ENCODE measurements at regions not wholly inside any gene's neighbourhood (a gene's known extent, or its start where the extent isn't known, plus 50 kb on each side); places are given as distances from the start of the nearest gene placed in this dataset.
A peak's percentile ranks its signal among the peaks of the same experiment; 100 is the strongest.

GRCh38 chr2:47236503-47237215 lies 60.3 kb upstream of the CALM2 start:
- H3K27ac Mint-ChIP-seq: peak overlapping the region in 1 of 10 donors; percentile 10
- DNase-seq (no peak), ATAC-seq (no peak)
- H3K27me3 Mint-ChIP-seq: peaks cover 0 to 9% (median 1%) of the 10 kb centered on the region in 5 donors
- POLR2A ChIA-PET: no interaction called here
- H3K4me1 Mint-ChIP-seq: no peaks in the 10 kb centered on the region
- H3K36me3 Mint-ChIP-seq: no peaks in the 10 kb centered on the region
- no peak overlapping the region for H3K4me3 Mint-ChIP-seq
- no peaks in the 10 kb centered on the region for H3K9me3 Mint-ChIP-seq

- Mint-ChIP-seq H3K36me3 (no peaks in the 10 kb centered on the region), H3K9me3 (no peaks in the 10 kb centered on the region), H3K4me1 (no peaks in the 10 kb centered on the region), H3K27me3 (peaks cover 0 to 9% (median 1%) of the 10 kb centered on the region in 5 donors), H3K27ac (no peak overlapping the region), H3K4me3 (no peak overlapping the region)
- ATAC-seq (no peak), DNase-seq (no peak)
- POLR2A ChIA-PET: no interaction called here
Observed at GRCh38 chr2:47235132-47235531, 58.8 kb upstream of the CALM2 start.

GRCh38 chr2:47234456-47234855 lies 58.1 kb upstream of the CALM2 start:
- POLR2A ChIA-PET: no interaction called here
- DNase-seq: no peak
- H3K36me3 Mint-ChIP-seq: no peaks in the 10 kb centered on the region
- H3K4me3 Mint-ChIP-seq: no peak overlapping the region
- H3K9me3 Mint-ChIP-seq: no peaks in the 10 kb centered on the region
- no peak for ATAC-seq
- H3K4me1 Mint-ChIP-seq: no peaks in the 10 kb centered on the region
- H3K27ac Mint-ChIP-seq: no peak overlapping the region
- peaks cover 0 to 9% (median 1%) of the 10 kb centered on the region in 5 donors for H3K27me3 Mint-ChIP-seq

- no peaks in the 10 kb centered on the region for H3K4me1 Mint-ChIP-seq
- POLR2A ChIA-PET: no interaction called here
- H3K9me3 Mint-ChIP-seq: no peaks in the 10 kb centered on the region
- peaks cover 0 to 9% (median 1%) of the 10 kb centered on the region in 5 donors for H3K27me3 Mint-ChIP-seq
- H3K36me3 Mint-ChIP-seq: no peaks in the 10 kb centered on the region
- no peak overlapping the region for H3K27ac Mint-ChIP-seq
- no peak for DNase-seq
- no peak for ATAC-seq
- H3K4me3 Mint-ChIP-seq: no peak overlapping the region
Observed at GRCh38 chr2:47232738-47233415, 56.6 kb upstream of the CALM2 start.

GRCh38 chr2:47230418-47230817 lies 54.1 kb upstream of the CALM2 start:
- peaks cover 0 to 9% (median 0%) of the 10 kb centered on the region in 5 donors for H3K27me3 Mint-ChIP-seq
- POLR2A ChIA-PET: no interaction called here
- no peaks in the 10 kb centered on the region for H3K36me3 Mint-ChIP-seq
- no peak overlapping the region for H3K27ac Mint-ChIP-seq
- H3K9me3 Mint-ChIP-seq: no peaks in the 10 kb centered on the region
- H3K4me1 Mint-ChIP-seq: no peaks in the 10 kb centered on the region
- DNase-seq (no peak), ATAC-seq (no peak)
- H3K4me3 Mint-ChIP-seq: no peak overlapping the region

- no peaks in the 10 kb centered on the region for H3K9me3 Mint-ChIP-seq
- no peaks in the 10 kb centered on the region for H3K4me1 Mint-ChIP-seq
- no peak overlapping the region for H3K27ac Mint-ChIP-seq
- no peak overlapping the region for H3K4me3 Mint-ChIP-seq
- no peak for ATAC-seq
- H3K27me3 Mint-ChIP-seq: peaks cover 0 to 1% (median 0%) of the 10 kb centered on the region in 5 donors
- H3K36me3 Mint-ChIP-seq: no peaks in the 10 kb centered on the region
- no peak for DNase-seq
- POLR2A ChIA-PET: no interaction called here
Observed at GRCh38 chr2:47227532-47228279, 51.4 kb upstream of the CALM2 start.

GRCh38 chr2:47226923-47227220 lies 50.6 kb upstream of the CALM2 start:
- no peaks in the 10 kb centered on the region for H3K9me3 Mint-ChIP-seq
- DNase-seq (no peak), ATAC-seq (no peak)
- no peaks in the 10 kb centered on the region for H3K36me3 Mint-ChIP-seq
- H3K4me3 Mint-ChIP-seq: no peak overlapping the region
- POLR2A ChIA-PET: no interaction called here
- no peaks in the 10 kb centered on the region for H3K27me3 Mint-ChIP-seq
- H3K4me1 Mint-ChIP-seq: peaks cover 0 to under 1% (median 0%) of the 10 kb centered on the region in 4 donors
- no peak overlapping the region for H3K27ac Mint-ChIP-seq

- no peak overlapping the region for H3K4me3 Mint-ChIP-seq
- no peaks in the 10 kb centered on the region for H3K9me3 Mint-ChIP-seq
- ATAC-seq (no peak), DNase-seq (no peak)
- no peaks in the 10 kb centered on the region for H3K36me3 Mint-ChIP-seq
- POLR2A ChIA-PET: no interaction called here
- H3K4me1 Mint-ChIP-seq: peaks cover 0 to 1% (median 0%) of the 10 kb centered on the region in 4 donors
- no peaks in the 10 kb centered on the region for H3K27me3 Mint-ChIP-seq
- no peak overlapping the region for H3K27ac Mint-ChIP-seq
Observed at GRCh38 chr2:47226132-47226922, 50.0 kb upstream of the CALM2 start.

Measured in naive thymus-derived CD8-positive, alpha-beta T cell (primary cell).